Hematopoietic multipotent progenitor cell treated with erythropoietin and hydrocortisone succinate and interleukin-3 and kit ligand, for 17 days (in vitro differentiated cells): ENCODE measurements at regions not wholly inside any gene's neighbourhood (a gene's known extent, or its start where the extent isn't known, plus 50 kb on each side); places are given as distances from the start of the nearest gene placed in this dataset.

Source experiments
- DNase-seq: peaks from one replicate; pipeline ENCODE4 v3.0.0-alpha.2; 2015; ENCODE audit warnings: low spot score

- DNase-seq, result no peak
These were observed 49.9 kb downstream of the CHRM3 start for GRCh38 chr1:239436286-239436685.

GRCh38 chr1:239437822-239438221 lies 51.5 kb downstream of the CHRM3 start:
- no peak for DNase-seq

- DNase-seq, result no peak
These were observed 52.5 kb downstream of the CHRM3 start for GRCh38 chr1:239438891-239439290.

- DNase-seq, result no peak
These were observed 57.0 kb downstream of the CHRM3 start for GRCh38 chr1:239443361-239443760.

- no peak for DNase-seq
These were observed 60.2 kb downstream of the CHRM3 start for GRCh38 chr1:239446611-239447010.

- no peak for DNase-seq
These were observed 62.5 kb downstream of the CHRM3 start for GRCh38 chr1:239448911-239449310.

- no peak for DNase-seq
These were observed 69.4 kb downstream of the CHRM3 start for GRCh38 chr1:239455743-239456142.

- DNase-seq, result no peak
These were observed 70.4 kb downstream of the CHRM3 start for GRCh38 chr1:239456788-239457187.

GRCh38 chr1:239457491-239458143 lies 71.2 kb downstream of the CHRM3 start:
- no peak for DNase-seq

- DNase-seq, result no peak
These were observed 71.8 kb downstream of the CHRM3 start for GRCh38 chr1:239458144-239458500.

- no peak for DNase-seq
These were observed 81.4 kb downstream of the CHRM3 start for GRCh38 chr1:239467730-239468129.

- DNase-seq, result no peak
These were observed 91.7 kb downstream of the CHRM3 start for GRCh38 chr1:239478069-239478468.

- no peak for DNase-seq
These were observed 97.0 kb downstream of the CHRM3 start for GRCh38 chr1:239483391-239483790.

- no peak for DNase-seq
These were observed 107.5 kb downstream of the CHRM3 start for GRCh38 chr1:239493811-239494414.

- no peak for DNase-seq
These were observed 118.7 kb downstream of the CHRM3 start for GRCh38 chr1:239505094-239505493.

- no peak for DNase-seq
These were observed 121.5 kb downstream of the CHRM3 start for GRCh38 chr1:239507826-239508225.

- DNase-seq, result no peak
These were observed 125.5 kb downstream of the CHRM3 start for GRCh38 chr1:239511875-239512274.

- no peak for DNase-seq
These were observed 130.2 kb downstream of the CHRM3 start for GRCh38 chr1:239516579-239516978.

GRCh38 chr1:239526391-239526790 lies 140.0 kb downstream of the CHRM3 start:
- no peak for DNase-seq

GRCh38 chr1:239527051-239527693 lies 140.8 kb downstream of the CHRM3 start:
- no peak for DNase-seq

- DNase-seq, result no peak
These were observed 149.9 kb downstream of the CHRM3 start for GRCh38 chr1:239536165-239536849.

GRCh38 chr1:239537795-239538194 lies 151.4 kb downstream of the CHRM3 start:
- no peak for DNase-seq
